Stomach (tissue), 4 donors: ENCODE measurements at regions not wholly inside any gene's neighbourhood (a gene's known extent, or its start where the extent isn't known, plus 50 kb on each side); places are given as distances from the start of the nearest gene placed in this dataset.

Experiments used
- CTCF ChIP-seq, 7 experiments: fragments of 450-650 bp in 4 of 7; fragments of 200-600 bp in 3 of 7; sonication (generic) in 3 of 7; IDR thresholded peaks; one replicate each; pipeline ENCODE4 v1.5.1; 2016 to 2019; ENCODE audit warnings: antibody characterized with exemption in 7 of 7, control low read depth in 2 of 7, mild to moderate bottlenecking in 1 of 7
- POLR2A ChIP-seq, 4 donors: fragments of 450-650 bp; IDR thresholded peaks; one replicate each; pipeline ENCODE4 v1.6.1; 2016; ENCODE audit warnings: antibody characterized with exemption in 4 of 4, control low read depth in 2 of 4, mild to moderate bottlenecking in 1 of 4, moderate library complexity in 1 of 4

- TF ChIP-seq CTCF (IDR thresholded peaks at IDR 0.05) (peak in 1 of 7 experiments; percentile 13), POLR2A (IDR thresholded peaks at IDR 0.05) (no peak)
These were observed 250.8 kb upstream of the PRDM1 start for GRCh38 chr6:105835373-105835772.
